WERI-Rb-1 (cell line): ENCODE measurements at regions not wholly inside any gene's neighbourhood (a gene's known extent, or its start where the extent isn't known, plus 50 kb on each side); places are given as distances from the start of the nearest gene placed in this dataset.

Source experiments
- DNase-seq: peaks from one replicate; pipeline ENCODE4 v3.0.0-alpha.2; 2020
- H3K27ac ChIP-seq: fragments of 250-450 bp; sonication (Bioruptor Pico); 2 replicates; pipeline ENCODE4 v1.5.1; 2020; ENCODE audit warnings: mild to moderate bottlenecking, moderate library complexity
- H3K27me3 ChIP-seq: fragments of 250-450 bp; sonication (Bioruptor Pico); 2 replicates; pipeline ENCODE4 v1.5.1; 2021; ENCODE audit warnings: mild to moderate bottlenecking, low read depth, moderate library complexity; ENCODE audit not compliant: insufficient read depth, severe bottlenecking
- H3K36me3 ChIP-seq: fragments of 250-450 bp; sonication (Bioruptor Pico); 2 replicates; pipeline ENCODE4 v1.5.1; 2020; ENCODE audit warnings: mild to moderate bottlenecking, moderate library complexity
- H3K4me3 ChIP-seq: 2 replicates; pipeline ENCODE4 v1.5.1; 2011; ENCODE audit warnings: low read depth, mild to moderate bottlenecking, control low read depth, low read length
- H3K9me3 ChIP-seq: fragments of 250-450 bp; sonication (Bioruptor Pico); 2 replicates; pipeline ENCODE4 v1.5.1; 2021; ENCODE audit warnings: mild to moderate bottlenecking, moderate library complexity; ENCODE audit not compliant: severe bottlenecking
- TF ChIP-seq, protein P1 (sequence below): IDR thresholded peaks from 2 replicates; pipeline ENCODE4 v1.5.1; 2011; ENCODE audit warnings: low read depth, mild to moderate bottlenecking, control low read depth, inconsistent platforms, low read length

GRCh38 chr5:136717917-136718316, 352.6 kb upstream of the TRPC7 start:
- Histone ChIP-seq H3K9me3 (no peaks in the 10 kb centered on the region), H3K27ac (no peak overlapping the region), H3K36me3 (no peaks in the 10 kb centered on the region), H3K4me3 (no peak overlapping the region), H3K27me3 (no peaks in the 10 kb centered on the region)
- DNase-seq, result no peak
- TF ChIP-seq, protein P1, sequence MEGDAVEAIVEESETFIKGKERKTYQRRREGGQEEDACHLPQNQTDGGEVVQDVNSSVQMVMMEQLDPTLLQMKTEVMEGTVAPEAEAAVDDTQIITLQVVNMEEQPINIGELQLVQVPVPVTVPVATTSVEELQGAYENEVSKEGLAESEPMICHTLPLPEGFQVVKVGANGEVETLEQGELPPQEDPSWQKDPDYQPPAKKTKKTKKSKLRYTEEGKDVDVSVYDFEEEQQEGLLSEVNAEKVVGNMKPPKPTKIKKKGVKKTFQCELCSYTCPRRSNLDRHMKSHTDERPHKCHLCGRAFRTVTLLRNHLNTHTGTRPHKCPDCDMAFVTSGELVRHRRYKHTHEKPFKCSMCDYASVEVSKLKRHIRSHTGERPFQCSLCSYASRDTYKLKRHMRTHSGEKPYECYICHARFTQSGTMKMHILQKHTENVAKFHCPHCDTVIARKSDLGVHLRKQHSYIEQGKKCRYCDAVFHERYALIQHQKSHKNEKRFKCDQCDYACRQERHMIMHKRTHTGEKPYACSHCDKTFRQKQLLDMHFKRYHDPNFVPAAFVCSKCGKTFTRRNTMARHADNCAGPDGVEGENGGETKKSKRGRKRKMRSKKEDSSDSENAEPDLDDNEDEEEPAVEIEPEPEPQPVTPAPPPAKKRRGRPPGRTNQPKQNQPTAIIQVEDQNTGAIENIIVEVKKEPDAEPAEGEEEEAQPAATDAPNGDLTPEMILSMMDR, result no peak

- H3K36me3 ChIP-seq, result no peaks in the 10 kb centered on the region
- H3K4me3 ChIP-seq, result no peak overlapping the region
- TF ChIP-seq, protein P1, result no peak
- no peak overlapping the region for H3K27ac ChIP-seq
- no peak for DNase-seq
- no peaks in the 10 kb centered on the region for H3K27me3 ChIP-seq
- H3K9me3 ChIP-seq, result no peaks in the 10 kb centered on the region
Measured at GRCh38 chr5:136714286-136714685, 348.9 kb upstream of the TRPC7 start.

DNA sequence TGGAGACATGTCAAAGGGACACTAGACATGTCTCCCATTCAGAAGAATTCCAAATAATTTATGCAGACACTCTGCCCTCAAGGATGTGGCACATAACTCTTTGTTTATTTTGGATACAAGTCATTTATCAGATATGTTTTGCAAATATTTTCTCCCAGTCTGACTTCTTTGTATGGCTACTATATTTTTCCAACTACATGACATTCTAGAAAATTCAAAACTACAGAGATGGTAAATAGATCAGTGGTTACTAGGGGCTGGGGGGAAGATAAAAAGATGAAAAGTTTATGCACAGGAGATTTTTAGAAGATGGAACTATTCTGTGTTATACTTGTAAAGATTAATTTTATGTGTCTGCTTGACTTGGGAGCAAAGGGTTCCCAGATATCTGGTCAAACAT, 347.3 kb upstream of the TRPC7 start:
- no peak overlapping the region for H3K4me3 ChIP-seq
- no peak overlapping the region for H3K27ac ChIP-seq
- no peaks in the 10 kb centered on the region for H3K36me3 ChIP-seq
- TF ChIP-seq, protein P1, result no peak
- no peaks in the 10 kb centered on the region for H3K9me3 ChIP-seq
- no peak for DNase-seq
- H3K27me3 ChIP-seq, result no peaks in the 10 kb centered on the region

- Histone ChIP-seq H3K9me3 (no peaks in the 10 kb centered on the region), H3K4me3 (no peak overlapping the region), H3K27ac (no peak overlapping the region), H3K27me3 (no peaks in the 10 kb centered on the region), H3K36me3 (no peaks in the 10 kb centered on the region)
- DNase-seq, result no peak
- TF ChIP-seq, protein P1, result no peak
Measured at GRCh38 chr5:136710834-136711233, 345.5 kb upstream of the TRPC7 start.

DNA sequence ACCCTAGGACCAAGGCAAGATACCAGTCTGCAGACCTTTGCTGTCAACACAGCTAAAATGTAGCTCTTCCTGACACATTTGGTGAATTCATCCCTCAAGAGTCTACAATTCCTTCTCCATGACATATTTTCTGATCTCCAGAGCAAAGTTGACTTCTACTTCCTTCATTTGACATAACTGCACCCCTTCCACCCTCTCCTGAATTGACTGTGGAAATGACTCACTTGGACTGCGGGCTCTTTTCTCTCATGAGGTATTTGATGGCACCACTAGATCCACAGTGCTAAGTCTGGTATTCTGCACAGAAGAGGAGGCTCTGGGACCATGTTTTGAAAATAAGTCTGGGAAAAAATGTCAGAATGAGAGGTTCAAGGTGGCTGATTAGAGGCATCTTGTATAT, 338.4 kb upstream of the TRPC7 start:
- no peak for DNase-seq
- no peaks in the 10 kb centered on the region for H3K9me3 ChIP-seq
- H3K27ac ChIP-seq, result no peak overlapping the region
- H3K4me3 ChIP-seq, result no peak overlapping the region
- no peaks in the 10 kb centered on the region for H3K27me3 ChIP-seq
- TF ChIP-seq, protein P1, result no peak
- no peaks in the 10 kb centered on the region for H3K36me3 ChIP-seq

DNA sequence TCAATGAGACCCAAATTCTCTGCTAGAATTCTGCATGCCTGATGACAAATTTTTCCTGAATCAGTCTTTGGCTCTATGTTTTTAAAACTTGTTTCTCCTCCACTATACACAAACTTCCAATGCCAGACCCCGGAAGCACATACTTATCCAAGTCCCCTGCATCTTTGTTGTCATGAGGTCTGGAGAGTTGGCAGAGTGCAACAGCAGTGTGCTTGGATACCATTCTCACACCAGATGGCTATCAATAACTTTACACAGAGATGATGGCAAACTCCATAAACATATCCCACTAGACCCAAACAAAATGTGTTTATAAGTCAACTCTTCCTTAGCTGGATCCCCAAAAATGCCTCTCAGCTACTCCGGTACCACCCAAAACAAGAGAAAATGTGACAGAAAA, 337.7 kb upstream of the TRPC7 start:
- Histone ChIP-seq H3K36me3 (no peaks in the 10 kb centered on the region), H3K27ac (no peak overlapping the region), H3K4me3 (no peak overlapping the region), H3K27me3 (no peaks in the 10 kb centered on the region), H3K9me3 (no peaks in the 10 kb centered on the region)
- TF ChIP-seq, protein P1, result no peak
- no peak for DNase-seq
